Neural progenitor cell (in vitro differentiated cells): ENCODE measurements at regions not wholly inside any gene's neighbourhood (a gene's known extent, or its start where the extent isn't known, plus 50 kb on each side); places are given as distances from the start of the nearest gene placed in this dataset.

Experiments
- CTCF ChIP-seq: fragments of 200-600 bp; sonication (generic); IDR thresholded peaks from 2 replicates; pipeline ENCODE4 v1.5.1; 2017; ENCODE audit warnings: antibody characterized with exemption, mild to moderate bottlenecking
- EZH2 ChIP-seq: fragments of 200-600 bp; sonication (generic); IDR thresholded peaks from 2 replicates; pipeline ENCODE4 v1.6.1; 2017; ENCODE audit warnings: antibody characterized with exemption, mild to moderate bottlenecking, moderate library complexity

GRCh38 chr6:2551705-2552104 lies 199.0 kb downstream of the MYLK4 start:
- TF ChIP-seq CTCF (no peak), EZH2 (no peak)
